ENCODE measurements at regions not wholly inside any gene's neighbourhood (a gene's known extent, or its start where the extent isn't known, plus 50 kb on each side); places are given as distances from the start of the nearest gene placed in this dataset.

GRCh38 chr3:94303897-94304296 lies 241.0 kb downstream of the NSUN3 start:
- TF ChIP-seq, protein P1, sequence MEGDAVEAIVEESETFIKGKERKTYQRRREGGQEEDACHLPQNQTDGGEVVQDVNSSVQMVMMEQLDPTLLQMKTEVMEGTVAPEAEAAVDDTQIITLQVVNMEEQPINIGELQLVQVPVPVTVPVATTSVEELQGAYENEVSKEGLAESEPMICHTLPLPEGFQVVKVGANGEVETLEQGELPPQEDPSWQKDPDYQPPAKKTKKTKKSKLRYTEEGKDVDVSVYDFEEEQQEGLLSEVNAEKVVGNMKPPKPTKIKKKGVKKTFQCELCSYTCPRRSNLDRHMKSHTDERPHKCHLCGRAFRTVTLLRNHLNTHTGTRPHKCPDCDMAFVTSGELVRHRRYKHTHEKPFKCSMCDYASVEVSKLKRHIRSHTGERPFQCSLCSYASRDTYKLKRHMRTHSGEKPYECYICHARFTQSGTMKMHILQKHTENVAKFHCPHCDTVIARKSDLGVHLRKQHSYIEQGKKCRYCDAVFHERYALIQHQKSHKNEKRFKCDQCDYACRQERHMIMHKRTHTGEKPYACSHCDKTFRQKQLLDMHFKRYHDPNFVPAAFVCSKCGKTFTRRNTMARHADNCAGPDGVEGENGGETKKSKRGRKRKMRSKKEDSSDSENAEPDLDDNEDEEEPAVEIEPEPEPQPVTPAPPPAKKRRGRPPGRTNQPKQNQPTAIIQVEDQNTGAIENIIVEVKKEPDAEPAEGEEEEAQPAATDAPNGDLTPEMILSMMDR (conservative IDR thresholded peaks at IDR 0.05 in 1 of 2, IDR thresholded peaks at IDR 0.05 in 1 of 2; ENCODE audit: extremely low read depth in 1 of 2, insufficient read depth in 1 of 2, low read depth in 1 of 2, low read length in 2 of 2), result peak; percentile 17 to 35
- TF ChIP-seq EZH2 (IDR thresholded peaks at IDR 0.05; ENCODE audit: borderline replicate concordance, low read length), result no peak

Data from mammary epithelial cell (primary cell).